HG03175 (cell line): ENCODE measurements at regions not wholly inside any gene's neighbourhood (a gene's known extent, or its start where the extent isn't known, plus 50 kb on each side); places are given as distances from the start of the nearest gene placed in this dataset.
A peak's percentile ranks its signal among the peaks of the same experiment; 100 is the strongest.

Experiments used
- ATAC-seq: cut with Tn5 transposase; IDR thresholded peaks from one replicate; pipeline ENCODE4 v1.9.1; 2021; ENCODE audit warnings: mild to moderate bottlenecking, moderate library complexity; ENCODE audit not compliant: unreplicated experiment

DNA sequence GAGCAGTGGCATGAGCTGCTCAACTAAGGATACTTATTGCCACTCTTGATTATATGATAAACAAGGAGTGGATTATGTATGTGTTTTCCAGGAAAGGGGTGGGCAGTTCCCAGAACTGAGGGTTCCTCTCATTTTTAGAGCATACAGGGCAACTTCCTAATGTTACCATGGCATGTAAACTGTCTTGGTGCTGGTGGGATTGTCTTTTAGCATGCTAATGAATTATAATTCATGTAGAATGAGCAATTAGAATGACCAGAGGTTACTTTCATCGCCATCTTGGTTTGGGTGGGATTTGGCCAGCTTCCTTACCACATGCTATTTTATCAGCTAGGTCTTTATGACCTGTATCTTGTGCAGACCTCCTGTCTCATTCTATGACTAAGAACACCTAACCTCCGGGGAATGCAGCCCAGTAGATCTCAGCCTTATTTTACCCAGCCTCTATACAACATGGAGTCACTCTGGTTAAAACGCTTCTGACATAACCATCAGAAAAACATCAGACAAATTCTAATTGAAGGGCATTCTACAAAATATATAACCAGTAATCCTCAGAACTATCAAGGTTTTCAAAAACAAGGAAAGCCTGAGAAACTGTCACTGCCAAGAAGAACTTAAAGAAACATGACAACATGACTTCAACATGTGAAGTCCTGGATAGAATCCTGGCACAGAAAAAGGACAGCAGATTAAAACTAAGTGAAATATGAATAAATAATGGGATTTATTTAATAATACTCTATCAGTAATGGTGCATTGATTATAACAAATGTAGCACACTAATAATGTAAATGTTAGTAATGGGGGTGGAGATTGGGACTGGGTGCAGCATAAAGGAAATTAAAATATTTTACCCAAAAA, 365.0 kb downstream of the SEMA3D start:
- ATAC-seq: no peak

- no peak for ATAC-seq
Measured at GRCh38 chr7:84820481-84820880, 366.4 kb downstream of the SEMA3D start.

GRCh38 chr7:84817016-84817415, 369.8 kb downstream of the SEMA3D start:
- ATAC-seq: no peak

DNA sequence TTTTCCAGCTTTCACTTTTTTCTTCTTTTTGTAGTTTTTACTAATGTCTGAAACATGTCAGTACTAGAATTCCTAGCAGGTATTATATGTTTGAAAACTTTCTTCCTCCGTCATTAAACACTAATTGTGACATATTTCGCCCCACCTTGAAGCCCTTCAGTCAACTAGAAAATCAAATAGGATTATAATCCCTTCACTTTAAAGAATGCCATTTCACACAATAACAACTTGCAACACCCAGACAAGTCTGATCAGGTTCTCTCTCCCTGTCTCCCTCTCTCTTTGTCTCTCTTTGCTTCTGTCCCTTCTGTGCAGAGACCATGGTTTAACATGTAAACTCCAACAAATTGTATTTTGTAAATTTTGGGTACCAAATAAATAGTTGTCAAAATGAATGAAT, 373.5 kb downstream of the SEMA3D start:
- ATAC-seq: no peak

DNA sequence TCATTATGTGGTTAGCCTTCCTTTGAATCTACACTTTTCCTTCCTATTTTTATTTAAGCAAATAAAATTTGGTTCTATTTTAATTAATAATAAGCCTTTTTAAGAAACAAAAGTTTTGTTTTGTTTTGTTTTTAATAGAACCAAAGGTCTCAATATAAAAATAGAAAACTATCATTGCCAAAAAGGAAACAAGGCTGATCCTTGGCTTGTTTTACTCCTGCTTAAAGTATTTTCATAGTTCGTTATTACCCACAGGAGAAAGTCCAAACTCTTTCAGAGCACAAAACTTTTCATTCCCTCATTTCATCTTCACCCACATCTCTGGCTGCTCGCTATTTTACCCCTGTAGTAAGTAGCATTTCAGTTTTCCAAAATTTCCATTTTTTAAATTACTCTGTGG, 374.8 kb downstream of the SEMA3D start:
- ATAC-seq: no peak

- no peak for ATAC-seq
Measured at GRCh38 chr7:84811362-84811761, 375.5 kb downstream of the SEMA3D start.

DNA sequence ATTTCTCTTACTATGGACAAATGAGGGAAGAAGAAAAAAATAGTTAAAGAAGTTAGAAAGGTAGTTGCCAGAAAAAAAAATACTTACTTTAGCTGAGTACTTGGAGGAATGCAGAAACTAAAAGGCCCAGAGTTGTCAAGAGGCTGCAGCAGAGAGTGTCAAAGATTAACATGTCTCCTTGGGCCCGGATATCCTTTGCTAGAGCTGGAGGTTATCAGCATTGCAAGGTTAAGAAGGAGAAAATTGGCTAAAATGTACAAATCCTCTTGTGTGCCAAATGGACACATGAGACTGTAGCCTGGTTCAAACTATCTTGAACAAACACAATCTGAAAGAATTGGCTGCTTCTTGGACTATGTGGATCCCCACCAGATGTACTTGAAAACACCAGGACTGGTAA, 377.0 kb downstream of the SEMA3D start:
- ATAC-seq: no peak

- no peak for ATAC-seq
Measured at GRCh38 chr7:84803979-84804378, 382.9 kb downstream of the SEMA3D start.

GRCh38 chr7:84801396-84801795, 385.5 kb downstream of the SEMA3D start:
- ATAC-seq: no peak

DNA sequence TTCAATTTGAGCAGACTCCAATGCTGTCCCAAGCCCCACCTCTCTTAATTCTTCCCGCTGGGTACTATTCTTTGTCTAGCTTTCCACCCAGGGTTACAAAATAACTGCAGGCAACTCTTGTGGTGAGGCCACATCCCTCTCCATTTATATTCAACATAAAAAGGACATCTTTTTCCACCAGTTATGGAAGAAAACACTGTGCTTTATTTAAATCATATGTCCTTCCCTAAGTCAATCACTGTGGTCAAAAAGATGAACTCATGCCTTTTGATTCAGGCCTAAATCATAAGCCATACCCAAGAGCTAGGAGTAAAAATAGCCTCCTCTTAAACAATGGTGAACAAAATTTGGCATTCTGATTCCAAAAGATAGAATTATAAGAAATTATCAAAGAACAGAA, 386.0 kb downstream of the SEMA3D start:
- no peak for ATAC-seq

GRCh38 chr7:84799106-84799505, 387.8 kb downstream of the SEMA3D start:
- ATAC-seq: no peak

- ATAC-seq: peak; percentile 74
Measured at GRCh38 chr7:84792231-84792893, 394.5 kb downstream of the SEMA3D start.

- ATAC-seq: no peak
Measured at GRCh38 chr7:84790882-84791281, 396.0 kb downstream of the SEMA3D start.

- no peak for ATAC-seq
Measured at GRCh38 chr7:84786073-84786472, 400.8 kb downstream of the SEMA3D start.

- no peak for ATAC-seq
Measured at GRCh38 chr7:84784450-84784849, 402.4 kb downstream of the SEMA3D start.

- ATAC-seq: no peak
Measured at GRCh38 chr7:84783141-84783778, 403.6 kb downstream of the SEMA3D start.

DNA sequence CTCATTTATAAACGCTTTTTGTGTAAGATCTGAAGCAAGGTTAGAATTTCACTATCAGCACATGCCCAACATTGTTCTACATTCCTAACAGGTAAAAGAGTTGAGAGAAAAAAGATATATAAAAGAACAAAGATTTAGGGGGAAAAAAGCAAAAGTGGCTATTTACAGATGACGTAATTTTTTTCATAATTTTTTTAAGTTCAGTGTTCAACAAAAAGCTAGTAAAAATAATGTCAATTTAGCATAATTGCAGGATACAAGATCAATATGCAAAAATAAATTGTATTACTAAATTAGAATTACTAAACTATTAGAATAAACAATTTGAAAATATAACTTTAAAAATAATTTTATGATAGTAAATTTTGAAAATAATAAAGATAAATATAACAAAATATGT, 405.0 kb downstream of the SEMA3D start:
- ATAC-seq: no peak

- ATAC-seq: no peak
Measured at GRCh38 chr7:84780158-84781124, 406.4 kb downstream of the SEMA3D start.

DNA sequence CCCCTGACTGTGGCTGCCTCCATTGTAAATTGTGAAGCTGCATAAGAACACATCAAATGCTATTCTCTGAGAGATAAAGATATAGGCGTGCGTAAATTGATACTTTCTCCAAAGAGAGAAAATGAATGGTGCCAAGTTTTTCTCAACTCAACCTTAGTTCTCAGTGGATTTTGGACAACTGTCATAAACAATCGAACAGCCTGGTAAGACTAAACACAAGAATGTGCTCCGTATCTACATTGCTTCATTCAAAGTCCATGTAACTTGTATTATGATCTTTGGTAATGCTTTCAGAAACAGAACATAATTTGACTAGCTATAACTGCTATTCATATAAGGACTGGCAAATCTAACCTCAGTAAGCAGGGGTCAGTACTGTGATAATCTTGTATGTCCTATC, 429.1 kb downstream of the SEMA3D start:
- no peak for ATAC-seq

DNA sequence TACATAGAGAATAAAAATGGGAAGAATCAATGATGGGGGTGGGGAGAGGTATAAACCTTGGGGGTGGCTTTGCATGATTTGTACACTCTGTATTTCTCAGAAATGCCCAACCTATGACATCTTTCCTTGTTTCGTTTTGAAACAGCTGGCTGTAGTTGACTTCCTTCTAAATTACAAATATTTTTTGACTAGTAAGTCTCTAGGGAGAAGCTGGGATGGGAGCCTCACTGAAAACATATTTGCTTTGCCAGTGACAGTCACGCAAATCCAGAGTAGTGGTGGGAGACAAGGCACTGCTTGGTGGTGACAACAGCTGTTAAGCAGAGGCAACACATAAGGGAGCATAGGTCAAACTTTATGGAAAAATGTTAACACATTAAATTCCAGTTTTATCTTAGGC, 440.5 kb downstream of the SEMA3D start:
- no peak for ATAC-seq

- no peak for ATAC-seq
Measured at GRCh38 chr7:84744385-84744784, 442.5 kb downstream of the SEMA3D start.
